Calu3 (cell line): ENCODE measurements at regions not wholly inside any gene's neighbourhood (a gene's known extent, or its start where the extent isn't known, plus 50 kb on each side); places are given as distances from the start of the nearest gene placed in this dataset.

Source experiments
- BruUV-seq: library from RNA; stranded (reverse); fragments of 400-500 nt; replicated peaks from 2 replicates; lab custom pipeline; 2021; lab: Mats Ljungman, UMichigan
- CTCF ChIA-PET: fragments of 300-600 bp; sonication (Branson Sonifier 250); formaldehyde crosslinking; loops from one replicate; lab custom pipeline; 2022; ENCODE audit warnings: antibody characterized with exemption; lab: Charles Lee
- DNase-seq: peaks from one replicate; pipeline ENCODE4 v3.0.0; 2022
- H3K27ac Mint-ChIP-seq: one replicate; pipeline ENCODE4 v1.8.0; 2022; ENCODE audit warnings: mixed read lengths; ENCODE audit not compliant: unreplicated experiment
- H3K27me3 Mint-ChIP-seq: one replicate; pipeline ENCODE4 v1.8.0; 2022; ENCODE audit warnings: mixed read lengths; ENCODE audit not compliant: unreplicated experiment
- H3K36me3 Mint-ChIP-seq: one replicate; pipeline ENCODE4 v1.8.0; 2022; ENCODE audit warnings: mild to moderate bottlenecking, moderate library complexity, mixed read lengths; ENCODE audit not compliant: insufficient read depth, unreplicated experiment
- H3K4me1 Mint-ChIP-seq: one replicate; pipeline ENCODE4 v1.8.0; 2022; ENCODE audit warnings: mild to moderate bottlenecking, low read depth, mixed read lengths; ENCODE audit not compliant: unreplicated experiment
- H3K4me3 Mint-ChIP-seq: one replicate; pipeline ENCODE4 v1.8.0; 2022; ENCODE audit warnings: mild to moderate bottlenecking, low read depth, moderate library complexity, mixed read lengths; ENCODE audit not compliant: unreplicated experiment
- H3K9me3 Mint-ChIP-seq: one replicate; pipeline ENCODE4 v1.8.0; 2022; ENCODE audit warnings: low read depth, mixed read lengths; ENCODE audit not compliant: unreplicated experiment
- CTCF ChIP-seq: fragments of 200-600 bp; IDR thresholded peaks from one replicate; pipeline ENCODE4 v1.8.0; 2022; ENCODE audit warnings: antibody characterized with exemption; ENCODE audit not compliant: unreplicated experiment
- intact Hi-C: fragments of 100-400 bp; cut with micrococcal nuclease; formaldehyde crosslinking; loops from one replicate; pipeline ENCODE4 v1.10.0; 2022; ENCODE audit not compliant: unreplicated experiment

- Mint-ChIP-seq H3K36me3 (no peaks in the 10 kb centered on the region), H3K4me3 (no peak overlapping the region), H3K27me3 (no peaks in the 10 kb centered on the region), H3K27ac (no peak overlapping the region), H3K4me1 (no peaks in the 10 kb centered on the region), H3K9me3 (no peaks in the 10 kb centered on the region)
- CTCF ChIA-PET: no interaction called here
- TF ChIP-seq CTCF: no peak
- BruUV-seq: no TSS peak
- no peak for DNase-seq
- intact Hi-C loops: no loop called here
These were observed 834.0 kb upstream of the PCDH9 start for GRCh38 chr13:68064001-68064770.

- Mint-ChIP-seq H3K4me3 (no peak overlapping the region), H3K9me3 (no peaks in the 10 kb centered on the region), H3K36me3 (no peaks in the 10 kb centered on the region), H3K4me1 (no peaks in the 10 kb centered on the region), H3K27me3 (no peaks in the 10 kb centered on the region), H3K27ac (no peak overlapping the region)
- DNase-seq: no peak
- intact Hi-C loops: no loop called here
- no peak for TF ChIP-seq CTCF
- no TSS peak for BruUV-seq
- CTCF ChIA-PET: no interaction called here
These were observed 833.0 kb upstream of the PCDH9 start for GRCh38 chr13:68063181-68063580.

DNA sequence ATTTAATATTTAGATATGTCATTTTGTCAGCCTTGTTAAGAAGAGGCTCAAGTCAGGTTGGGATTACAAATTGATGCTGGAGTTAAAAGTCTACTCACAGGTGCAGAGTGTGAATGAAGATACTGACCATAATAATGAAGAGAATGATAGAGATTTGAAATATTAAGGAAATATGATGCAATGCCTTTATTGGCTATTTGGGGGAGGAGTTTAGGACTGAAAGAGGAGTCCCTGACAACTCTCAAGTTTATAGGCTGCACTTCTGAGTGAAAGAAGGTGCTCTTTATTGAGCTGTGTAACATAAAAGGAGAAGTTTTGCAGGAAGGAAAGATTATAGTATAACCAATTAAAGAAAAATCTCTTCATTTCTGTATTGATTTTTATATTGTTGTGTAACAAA, 827.7 kb upstream of the PCDH9 start:
- H3K27me3 Mint-ChIP-seq: no peaks in the 10 kb centered on the region
- TF ChIP-seq CTCF: no peak
- H3K9me3 Mint-ChIP-seq: no peaks in the 10 kb centered on the region
- CTCF ChIA-PET: no interaction called here
- no TSS peak for BruUV-seq
- intact Hi-C loops: no loop called here
- no peaks in the 10 kb centered on the region for H3K4me1 Mint-ChIP-seq
- no peak for DNase-seq
- H3K4me3 Mint-ChIP-seq: no peak overlapping the region
- H3K36me3 Mint-ChIP-seq: no peaks in the 10 kb centered on the region
- no peak overlapping the region for H3K27ac Mint-ChIP-seq

- Mint-ChIP-seq H3K27ac (no peak overlapping the region), H3K36me3 (no peaks in the 10 kb centered on the region), H3K4me3 (no peak overlapping the region), H3K9me3 (no peaks in the 10 kb centered on the region), H3K27me3 (no peaks in the 10 kb centered on the region), H3K4me1 (no peaks in the 10 kb centered on the region)
- CTCF ChIA-PET: no interaction called here
- intact Hi-C loops: no loop called here
- no TSS peak for BruUV-seq
- no peak for DNase-seq
- no peak for TF ChIP-seq CTCF
These were observed 826.9 kb upstream of the PCDH9 start for GRCh38 chr13:68056816-68057710.
